ENCODE measurements at regions not wholly inside any gene's neighbourhood (a gene's known extent, or its start where the extent isn't known, plus 50 kb on each side); places are given as distances from the start of the nearest gene placed in this dataset.
"Not testable (repeated sequence)": the region's sequence is repeated elsewhere in the genome, so short reads cannot be mapped to it uniquely, and the experiment has no call there.

DNA sequence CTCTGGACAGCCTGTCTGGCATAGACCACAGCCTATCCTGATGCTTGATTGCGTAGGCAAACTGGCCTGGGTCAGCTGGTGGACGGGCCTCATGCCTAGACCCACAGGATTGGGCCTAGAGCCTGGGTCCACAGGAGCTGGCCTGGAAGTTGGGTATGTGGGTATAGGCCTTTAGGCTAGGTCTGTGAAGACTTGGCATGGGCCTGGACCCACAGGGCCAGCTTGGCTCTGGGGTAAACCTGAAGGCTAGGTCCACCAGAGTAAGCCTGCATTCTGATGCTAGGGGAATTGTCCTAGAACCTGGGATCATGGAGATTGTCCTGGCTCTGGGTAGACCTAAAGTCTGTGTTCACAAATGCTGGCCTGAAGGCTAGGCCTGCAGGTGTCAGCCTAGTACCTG is 1293.7 kb downstream of the CNTNAP5 start:
- Histone ChIP-seq H3K27me3 (no peaks in the 10 kb centered on the region), H3K9me3 (no peaks in the 10 kb centered on the region), H3K4me3 (replicated peaks in 1 of 3) (no peak overlapping the region), H3K27ac (no peak overlapping the region), H3K4me1 (no peaks in the 10 kb centered on the region), H3K36me3 (no peaks in the 10 kb centered on the region)
- 80 to 86% methylated on average over 2 of the region's 2 CpGs for WGBS, 2 donors
- intact Hi-C loops (cut with DNase I) = no loop called here
- TF ChIP-seq CTCF (IDR thresholded peaks at IDR 0.05) = no peak
- no peak for DNase-seq

GRCh38 chr2:125324273-125324672 is 1299.2 kb downstream of the CNTNAP5 start:
- intact Hi-C loops (cut with DNase I) = no loop called here
- no peaks in the 10 kb centered on the region for H3K36me3 ChIP-seq
- no peaks in the 10 kb centered on the region for H3K27me3 ChIP-seq
- no peaks in the 10 kb centered on the region for H3K9me3 ChIP-seq
- TF ChIP-seq POLR2A (IDR thresholded peaks at IDR 0.05) (no peak), CTCF (IDR thresholded peaks at IDR 0.05) (no peak)
- no peak overlapping the region for H3K4me3 ChIP-seq (replicated peaks in 1 of 3)
- DNase-seq = no peak
- H3K27ac ChIP-seq = no peak overlapping the region
- no peaks in the 10 kb centered on the region for H3K4me1 ChIP-seq

DNA sequence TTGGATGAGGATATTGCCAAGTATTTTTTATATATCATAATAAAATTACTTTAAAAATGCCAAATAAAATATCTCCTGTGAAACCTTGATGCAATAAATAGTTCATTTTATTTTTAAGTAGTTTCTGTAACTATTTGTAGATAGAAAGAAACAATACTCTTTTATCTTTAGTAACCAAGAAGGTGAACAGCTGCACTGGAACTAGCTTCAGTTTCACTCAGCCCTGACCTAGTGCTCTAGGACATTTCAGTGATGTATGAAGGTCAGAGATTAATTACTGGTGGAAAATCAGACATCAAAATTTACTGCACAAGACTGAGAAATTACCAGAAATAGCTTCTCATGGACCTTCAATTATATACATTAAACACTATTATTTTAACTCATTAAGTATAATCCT is 1305.0 kb downstream of the CNTNAP5 start:
- H3K27me3 ChIP-seq = no peaks in the 10 kb centered on the region
- DNase-seq = no peak
- H3K4me1 ChIP-seq = no peaks in the 10 kb centered on the region
- H3K9me3 ChIP-seq = no peaks in the 10 kb centered on the region
- no peaks in the 10 kb centered on the region for H3K36me3 ChIP-seq
- TF ChIP-seq POLR2A (IDR thresholded peaks at IDR 0.05) (no peak), CTCF (IDR thresholded peaks at IDR 0.05) (no peak)
- intact Hi-C loops (cut with DNase I) = no loop called here
- no peak overlapping the region for H3K27ac ChIP-seq
- no peak overlapping the region for H3K4me3 ChIP-seq (replicated peaks in 1 of 3)

DNA sequence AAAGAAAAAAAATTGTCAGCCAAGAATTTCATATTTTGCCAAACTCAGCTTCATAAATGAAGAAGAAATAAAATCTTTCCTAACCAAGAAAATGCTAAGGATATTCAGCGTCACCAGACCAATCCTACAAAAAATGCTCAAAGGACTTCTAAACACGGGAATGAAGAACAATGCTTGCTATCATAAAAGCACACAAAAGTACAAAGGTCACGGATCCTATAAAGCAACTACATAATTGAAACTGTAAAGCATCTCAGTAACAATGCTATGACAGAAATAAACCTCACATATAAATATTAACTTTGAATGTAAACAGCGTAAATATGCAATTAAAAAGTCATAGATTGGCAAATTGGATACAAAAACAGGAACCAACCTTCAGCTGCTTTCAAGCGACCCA is 1314.6 kb upstream of the GYPC start:
- 83 to 86% methylated on average over 5 of the region's 5 CpGs for WGBS, 2 donors
- intact Hi-C loops (cut with DNase I) = no loop called here
- no peak for TF ChIP-seq POLR2A (IDR thresholded peaks at IDR 0.05)
- no peak for TF ChIP-seq CTCF (IDR thresholded peaks at IDR 0.05)

GRCh38 chr2:125353542-125353941 is 1302.4 kb upstream of the GYPC start:
- H3K4me3 ChIP-seq (replicated peaks in 1 of 3); H3K36me3 ChIP-seq; H3K9me3 ChIP-seq; intact Hi-C loops (cut with DNase I); DNase-seq; H3K27ac ChIP-seq; H3K4me1 ChIP-seq; H3K27me3 ChIP-seq: not testable (repeated sequence)
- 96 to 97% methylated on average over 12 of the region's 12 CpGs for whole genome bisulfite sequencing, 2 donors

More for the DNA sequence above, 1314.6 kb upstream of the GYPC start:
- DNase-seq = no peak
- Histone ChIP-seq H3K27ac (no peak overlapping the region), H3K4me3 (replicated peaks in 1 of 3) (no peak overlapping the region), H3K36me3 (no peaks in the 10 kb centered on the region), H3K27me3 (no peaks in the 10 kb centered on the region), H3K4me1 (no peaks in the 10 kb centered on the region), H3K9me3 (no peaks in the 10 kb centered on the region)
